ENCODE measurements at regions not wholly inside any gene's neighbourhood (a gene's known extent, or its start where the extent isn't known, plus 50 kb on each side); places are given as distances from the start of the nearest gene placed in this dataset.

- no peak for TF ChIP-seq EZH2 (IDR thresholded peaks at IDR 0.05; ENCODE audit: borderline replicate concordance, low read depth, low read length, severe bottlenecking)
- no peak for TF ChIP-seq CTCF (IDR thresholded peaks at IDR 0.05; ENCODE audit: borderline replicate concordance, extremely low read depth, low read length, poor library complexity, severe bottlenecking)
Measured at GRCh38 chr19:33868076-33868735, 71.5 kb downstream of the KCTD15 start.
